Activated CD8-positive, alpha-beta memory T cell treated with anti-CD3 and anti-CD28 coated beads for 36 hours (primary cell): ENCODE measurements at regions not wholly inside any gene's neighbourhood (a gene's known extent, or its start where the extent isn't known, plus 50 kb on each side); places are given as distances from the start of the nearest gene placed in this dataset.
"Not testable (repeated sequence)": the region's sequence is repeated elsewhere in the genome, so short reads cannot be mapped to it uniquely, and the experiment has no call there.

Experiments used
- CTCF ChIA-PET: fragments of 350-600 bp; sonication (Branson Sonifier 250); formaldehyde crosslinking; loops from one replicate; lab custom pipeline; 2021; ENCODE audit warnings: antibody characterized with exemption; lab: Charles Lee
- POLR2A ChIA-PET: fragments of 350-600 bp; sonication (Branson Sonifier 250); formaldehyde crosslinking; loops from one replicate; lab custom pipeline; 2021; ENCODE audit warnings: antibody characterized with exemption; lab: Charles Lee

- POLR2A ChIA-PET, CTCF ChIA-PET: not testable (repeated sequence)
Measured at GRCh38 chr13:22886061-22886460, 294.7 kb upstream of the SGCG start.

DNA sequence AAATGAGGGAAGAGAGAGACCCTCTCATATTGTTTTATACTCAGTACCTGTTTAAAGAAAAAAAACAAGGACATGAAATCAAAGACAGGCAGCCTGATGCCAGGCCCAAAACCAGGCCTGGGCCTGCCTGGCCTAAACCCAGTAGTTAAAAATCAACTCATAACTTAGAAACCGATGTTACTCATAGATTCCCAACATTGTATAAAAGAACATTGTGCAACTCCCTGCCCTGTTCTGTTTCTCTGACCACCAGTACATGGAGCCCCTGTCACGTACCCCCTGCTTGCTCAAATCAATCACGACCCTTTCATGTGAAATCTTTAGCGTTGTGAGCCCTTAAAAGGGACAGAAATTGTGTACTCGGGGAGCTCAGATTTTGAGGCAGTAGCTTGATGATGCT, 291.4 kb upstream of the SGCG start:
- POLR2A ChIA-PET, CTCF ChIA-PET: not testable (repeated sequence)

- CTCF ChIA-PET: no interaction called here
- POLR2A ChIA-PET: no interaction called here
Measured at GRCh38 chr13:22893204-22893603, 287.6 kb upstream of the SGCG start.

- ChIA-PET POLR2A (no interaction called here), CTCF (no interaction called here)
Measured at GRCh38 chr13:22893777-22894176, 287.0 kb upstream of the SGCG start.

DNA sequence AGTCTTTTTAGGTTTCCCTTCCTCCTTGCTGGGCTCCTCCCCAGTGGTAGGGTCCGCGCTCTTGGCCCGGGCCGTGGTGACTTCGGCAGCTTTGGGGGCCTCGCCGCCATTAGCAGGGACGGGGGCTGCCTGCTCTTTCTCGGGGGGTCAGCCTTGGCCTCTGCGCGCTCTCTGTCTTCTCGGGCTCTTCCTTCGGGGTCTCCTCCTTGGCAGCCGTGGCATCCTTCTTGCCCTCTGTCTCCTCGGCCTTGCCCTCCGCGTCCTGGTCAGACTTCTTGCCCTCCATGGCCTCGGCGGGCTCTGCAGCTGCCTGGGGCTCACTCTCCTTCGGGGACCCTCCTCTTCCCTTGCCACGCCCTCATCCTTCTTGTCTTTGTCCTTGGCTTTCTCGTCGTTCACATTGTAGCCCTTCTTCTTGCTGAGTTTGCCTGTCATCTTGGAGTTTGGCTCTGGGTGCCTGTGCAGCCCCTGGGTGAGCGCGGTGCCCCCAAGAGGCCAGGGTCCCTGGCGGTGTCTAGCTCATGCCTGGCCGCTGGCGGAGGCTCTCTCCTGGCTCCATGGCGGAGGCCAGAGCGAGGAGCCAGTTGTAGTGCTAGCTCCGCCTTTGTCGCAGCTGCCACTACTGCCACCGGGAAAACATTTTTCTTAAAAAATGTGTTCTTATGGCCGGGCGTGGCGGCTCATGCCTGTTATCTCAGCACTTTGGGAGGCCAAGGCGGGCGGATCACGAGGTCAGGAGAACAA, 283.0 kb upstream of the SGCG start:
- ChIA-PET CTCF (no interaction called here), POLR2A (no interaction called here)

DNA sequence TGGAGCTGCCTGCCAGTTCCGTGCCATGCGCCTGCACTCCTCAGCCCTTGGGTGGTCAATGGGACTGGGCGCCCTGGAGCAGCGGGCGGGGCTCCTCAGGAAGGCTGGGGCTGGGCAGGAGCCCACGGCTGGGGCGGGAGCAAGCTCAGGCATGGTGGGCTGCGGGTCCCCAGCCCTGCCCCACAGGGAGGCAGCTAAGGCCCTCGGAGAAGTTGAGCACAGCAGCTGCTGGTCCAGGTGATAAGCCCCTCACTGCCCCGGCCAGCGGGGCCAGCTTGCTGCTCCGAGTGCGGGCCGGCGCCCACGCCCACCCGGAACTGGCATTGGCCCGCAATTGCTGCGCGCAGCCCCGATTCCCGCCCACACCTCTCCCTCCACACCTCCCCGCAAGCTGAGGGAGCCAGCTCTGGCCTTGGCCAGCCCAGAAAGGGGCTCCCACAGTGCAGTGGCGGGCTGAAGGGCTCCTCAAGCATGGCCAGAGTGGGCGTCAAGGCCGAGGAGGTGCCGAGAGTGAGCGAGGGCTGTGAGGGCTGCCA, 280.3 kb upstream of the SGCG start:
- POLR2A ChIA-PET, CTCF ChIA-PET: not testable (repeated sequence)

DNA sequence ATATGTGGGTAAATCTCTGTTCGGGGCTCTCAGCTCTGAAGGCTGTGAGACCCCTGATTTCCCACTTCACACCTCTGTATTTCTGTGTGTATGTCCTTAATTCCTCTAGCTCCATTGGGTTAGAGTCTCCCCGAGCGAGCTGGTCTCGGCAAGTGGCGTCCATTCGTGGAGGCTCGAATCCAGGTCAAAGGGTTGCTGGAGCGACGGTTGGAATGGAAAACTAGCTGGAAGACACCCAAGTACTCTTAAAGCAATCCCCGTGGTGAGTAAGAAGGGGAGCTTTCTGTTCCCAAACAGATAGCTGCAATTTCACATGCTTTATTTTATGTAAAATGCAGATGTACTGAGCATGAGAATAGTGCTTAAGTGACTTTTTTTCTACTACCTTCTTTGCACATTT, 277.5 kb upstream of the SGCG start:
- ChIA-PET CTCF (no interaction called here), POLR2A (no interaction called here)

GRCh38 chr13:22903925-22904324, 276.9 kb upstream of the SGCG start:
- CTCF ChIA-PET: no interaction called here
- POLR2A ChIA-PET: no interaction called here

- CTCF ChIA-PET: no interaction called here
- POLR2A ChIA-PET: no interaction called here
Measured at GRCh38 chr13:22915442-22916082, 265.2 kb upstream of the SGCG start.

GRCh38 chr13:22916276-22916675, 264.5 kb upstream of the SGCG start:
- POLR2A ChIA-PET, CTCF ChIA-PET: not testable (repeated sequence)

DNA sequence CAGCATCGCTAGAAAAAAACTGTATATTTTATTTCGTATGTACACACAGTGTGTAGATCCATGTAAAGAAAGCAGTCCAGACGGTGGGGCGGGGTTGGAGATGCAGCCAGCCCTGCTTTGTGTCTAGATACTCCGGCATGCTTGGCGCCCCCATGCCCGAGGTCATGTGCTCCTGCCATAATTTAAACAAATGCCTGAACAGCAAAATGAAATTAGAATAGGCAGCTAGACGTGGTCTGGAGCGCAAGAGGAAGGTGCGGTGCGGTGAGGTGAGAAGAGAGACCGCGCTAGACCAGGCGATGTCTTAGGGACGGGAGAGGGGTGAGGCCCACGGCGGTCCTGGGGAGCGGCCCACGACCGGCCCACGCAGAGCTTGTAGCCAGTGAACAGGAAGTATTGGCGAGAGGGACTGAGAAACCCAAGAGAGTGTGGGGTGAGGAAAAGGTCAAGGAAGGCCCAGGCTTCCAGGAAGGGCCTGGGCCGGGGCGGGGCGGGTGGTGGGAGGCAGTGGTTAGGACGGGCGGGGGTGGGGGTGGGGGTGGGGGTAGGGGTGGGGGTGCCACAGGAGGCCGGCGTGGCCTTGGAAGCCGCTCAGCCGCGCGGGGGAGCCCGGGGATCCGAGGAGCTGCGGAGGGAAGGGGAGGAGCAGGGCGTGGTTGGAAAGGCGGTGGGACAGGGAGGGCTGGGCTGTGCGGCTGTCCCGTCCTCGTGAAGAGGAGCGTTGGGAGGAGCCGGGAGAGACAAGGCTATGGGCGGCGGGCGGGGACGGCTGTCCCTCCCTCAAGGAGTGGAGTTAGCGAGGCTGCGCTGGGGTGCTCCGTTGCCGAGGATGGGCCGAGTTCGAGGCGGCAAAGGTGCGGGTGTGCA, 254.7 kb upstream of the SGCG start:
- POLR2A ChIA-PET: no interaction called here
- CTCF ChIA-PET: no interaction called here

GRCh38 chr13:22926748-22927400, 253.9 kb upstream of the SGCG start:
- ChIA-PET CTCF (no interaction called here), POLR2A (no interaction called here)

- CTCF ChIA-PET, POLR2A ChIA-PET: not testable (repeated sequence)
Measured at GRCh38 chr13:22927845-22928244, 252.9 kb upstream of the SGCG start.

GRCh38 chr13:22929381-22930126, 251.2 kb upstream of the SGCG start:
- POLR2A ChIA-PET: no interaction called here

DNA sequence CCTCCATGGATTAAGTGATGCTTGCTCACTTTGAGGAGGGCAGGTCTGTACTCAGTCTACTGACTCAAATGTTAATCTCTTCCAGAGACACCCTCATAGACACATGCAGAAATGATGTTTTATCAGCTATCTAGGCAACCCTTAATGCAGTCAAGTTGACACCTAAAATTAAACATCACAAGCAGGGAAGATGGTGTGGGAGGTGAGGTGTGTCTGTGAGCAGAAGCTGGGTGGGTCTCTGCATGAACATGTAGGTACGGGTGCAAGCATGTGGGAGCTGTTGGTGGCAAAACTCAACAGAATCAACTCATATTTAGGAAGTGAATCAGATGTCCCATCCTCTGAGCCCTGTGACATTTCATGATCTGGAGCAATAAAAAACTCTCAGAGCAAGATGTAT, 249.2 kb upstream of the SGCG start:
- POLR2A ChIA-PET: no interaction called here
- CTCF ChIA-PET: no interaction called here

More at GRCh38 chr13:22929381-22930126, 251.2 kb upstream of the SGCG start:
- CTCF ChIA-PET: no interaction called here

DNA sequence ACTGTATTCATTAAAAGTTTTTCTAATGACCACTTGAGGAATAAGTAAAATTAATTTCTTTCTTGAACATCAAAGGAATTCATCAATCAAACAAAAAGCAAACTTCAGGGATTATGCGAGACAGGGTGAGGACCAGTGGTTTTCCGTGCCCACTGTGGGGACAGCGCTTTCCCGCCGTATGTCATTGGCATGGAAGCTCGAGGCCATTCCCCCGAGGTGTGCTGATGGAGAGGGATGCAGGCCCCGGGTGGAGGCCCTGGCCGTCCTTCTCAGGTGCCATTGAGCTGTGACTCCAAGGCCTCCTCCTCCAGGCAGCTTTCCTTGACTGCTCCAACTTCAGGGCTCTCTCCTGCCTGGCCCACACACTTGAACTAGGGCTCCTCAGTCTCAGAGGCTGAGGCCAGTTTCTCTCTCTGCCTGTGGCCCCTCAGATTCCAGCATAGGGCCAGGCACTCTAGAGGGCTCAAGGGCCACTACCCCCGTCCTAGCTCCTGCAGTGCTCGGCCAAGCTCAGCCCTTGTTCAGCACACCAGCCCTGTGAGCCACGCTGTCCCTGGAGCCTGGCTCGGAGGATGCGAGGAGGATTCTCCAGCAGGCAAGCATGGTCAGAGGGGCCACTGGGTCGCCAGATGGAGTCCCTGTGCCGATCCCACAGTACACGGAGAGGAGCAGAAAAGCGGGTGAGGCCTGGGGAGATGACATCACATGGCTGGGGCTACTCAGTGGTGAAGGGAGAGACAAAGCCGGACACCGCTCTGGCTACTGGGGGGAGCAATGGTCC, 248.0 kb upstream of the SGCG start:
- CTCF ChIA-PET, POLR2A ChIA-PET: not testable (repeated sequence)

DNA sequence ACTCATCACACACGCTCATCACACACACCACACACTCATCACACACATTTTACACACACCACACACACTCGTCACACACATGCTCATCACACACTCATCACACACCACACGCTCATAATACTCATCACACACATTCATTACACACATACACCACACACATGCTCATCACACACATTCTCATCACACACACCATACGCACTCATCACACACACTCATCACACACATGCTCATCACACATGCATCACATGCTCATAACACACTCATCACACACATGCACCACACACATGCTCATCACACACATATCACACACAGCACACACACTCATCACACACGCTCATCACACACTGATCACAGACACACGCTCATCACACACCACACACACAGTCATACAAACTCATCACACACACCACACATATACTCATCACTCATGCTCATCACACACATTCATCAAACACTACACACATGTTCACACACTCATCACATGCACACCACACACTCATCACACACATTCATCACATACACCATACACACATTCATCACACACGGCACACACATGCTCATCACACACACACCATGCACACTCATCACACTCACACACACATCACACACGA, 247.1 kb upstream of the SGCG start:
- ChIA-PET POLR2A (no interaction called here), CTCF (no interaction called here)
